Natural killer cell (primary cell): ENCODE measurements at regions not wholly inside any gene's neighbourhood (a gene's known extent, or its start where the extent isn't known, plus 50 kb on each side); places are given as distances from the start of the nearest gene placed in this dataset.

Experiments
- ATAC-seq, 3 donors: fragments of 150-1000 bp in 2 of 3; fragments of 200-7000 bp in 1 of 3; cut with Tn5 transposase; 1 replicate in 1 of 3; 2 replicates in 2 of 3; pipeline ENCODE4 v1.10.0; 2021; ENCODE audit warnings: mild to moderate bottlenecking in 2 of 3, moderate library complexity in 2 of 3
- DNase-seq, 2 donors: peaks; one replicate each; pipeline versions ENCODE4 v3.0.0 to v3.0.0-alpha.2; 2013 to 2021; ENCODE audit warnings: mixed read lengths in 1 of 2
- H3K27ac ChIP-seq: one replicate; pipeline ENCODE4 v1.5.1; 2013; ENCODE audit warnings: mild to moderate bottlenecking, low read length
- H3K27me3 ChIP-seq: one replicate; pipeline ENCODE4 v1.6.1; 2013; ENCODE audit warnings: low read length; ENCODE audit not compliant: control insufficient read depth, insufficient read depth
- H3K36me3 ChIP-seq: one replicate; pipeline ENCODE4 v1.6.1; 2013; ENCODE audit warnings: low read length; ENCODE audit not compliant: control insufficient read depth, insufficient read depth
- H3K4me1 ChIP-seq: one replicate; pipeline ENCODE4 v1.6.1; 2013; ENCODE audit warnings: low read length; ENCODE audit not compliant: control insufficient read depth, insufficient read depth
- H3K4me3 ChIP-seq: one replicate; pipeline ENCODE4 v1.5.1; 2013; ENCODE audit warnings: low read length
- H3K9me3 ChIP-seq: one replicate; pipeline ENCODE4 v1.6.1; 2013; ENCODE audit warnings: low read length; ENCODE audit not compliant: control insufficient read depth, insufficient read depth
- H3K27ac Mint-ChIP-seq, 2 donors: one replicate each; pipeline ENCODE4 v1.8.0; 2022; ENCODE audit warnings: mild to moderate bottlenecking in 2 of 2, mixed read lengths in 2 of 2, moderate library complexity in 1 of 2
- H3K27me3 Mint-ChIP-seq, 2 donors: one replicate each; pipeline ENCODE4 v1.8.0; 2022; ENCODE audit warnings: low read depth in 2 of 2, mixed read lengths in 2 of 2
- H3K36me3 Mint-ChIP-seq: one replicate; pipeline ENCODE4 v1.8.0; 2022; ENCODE audit warnings: mixed read lengths
- H3K4me1 Mint-ChIP-seq, 2 donors: one replicate each; pipeline ENCODE4 v1.8.0; 2022; ENCODE audit warnings: mixed read lengths in 2 of 2
- H3K4me3 Mint-ChIP-seq: one replicate; pipeline ENCODE4 v1.8.0; 2022; ENCODE audit warnings: mild to moderate bottlenecking, moderate library complexity, mixed read lengths
- H3K9me3 Mint-ChIP-seq, 2 donors: one replicate each; pipeline ENCODE4 v1.8.0; 2022; ENCODE audit warnings: mixed read lengths in 2 of 2
- WGBS: methylation state at CpG from one replicate; pipeline ENCODE4 v1.1.7; 2013; ENCODE audit warnings: missing lambda C conversion rate; ENCODE audit not compliant: insufficient coverage; 5-methylcytosine and 5-hydroxymethylcytosine counted together
- intact Hi-C: fragments of 100-400 bp; cut with micrococcal nuclease; formaldehyde crosslinking; loops from one replicate; pipeline ENCODE4 v1.14.2; 2022
- TF ChIP-seq, protein P1 (sequence below): fragments of 200-600 bp; IDR thresholded peaks from one replicate; pipeline ENCODE4 v1.8.0; 2022; ENCODE audit warnings: antibody characterized with exemption

DNA sequence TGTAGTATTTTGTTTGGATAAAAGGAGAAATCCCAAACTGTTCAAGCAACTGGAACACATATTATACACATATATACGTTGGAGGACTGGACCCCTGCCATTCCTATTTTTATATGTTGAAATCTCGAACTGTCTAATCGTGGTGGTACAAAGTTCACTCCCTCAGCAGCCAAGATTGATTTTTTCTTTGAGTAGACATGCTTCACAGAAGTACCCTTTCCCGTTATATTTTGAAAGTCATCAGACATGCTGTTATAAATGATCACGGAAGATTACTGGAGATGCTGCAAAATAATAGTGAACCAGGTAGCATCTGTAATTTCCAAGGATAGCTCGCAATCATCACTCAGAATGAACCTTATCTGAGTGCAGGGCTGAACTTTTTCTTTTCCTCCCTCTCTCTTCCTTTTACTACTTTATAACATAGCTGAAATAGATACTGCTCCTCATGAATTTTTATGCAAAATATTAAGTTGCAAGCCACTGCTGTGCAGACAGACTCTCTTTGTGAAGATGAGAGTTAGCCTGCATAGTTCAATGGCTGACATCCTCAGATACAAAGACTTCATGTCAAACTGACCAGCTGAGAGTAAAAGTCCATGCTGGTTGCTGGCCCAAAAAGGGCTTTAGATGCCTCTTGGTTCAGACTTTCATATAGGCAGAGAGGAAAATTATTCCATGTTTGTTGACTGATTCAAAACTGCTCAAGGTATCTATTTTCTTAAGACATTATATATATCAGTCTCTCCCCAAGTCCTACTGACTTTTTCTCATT, 451.9 kb downstream of the TMEM38B start:
- Histone ChIP-seq H3K9me3 (no peaks in the 10 kb centered on the region), H3K27me3 (no peaks in the 10 kb centered on the region), H3K4me1 (no peaks in the 10 kb centered on the region), H3K27ac (no peak overlapping the region), H3K4me3 (no peak overlapping the region), H3K36me3 (no peaks in the 10 kb centered on the region)
- peaks cover 16 to 18% of the 10 kb centered on the region in 2 donors for H3K4me1 Mint-ChIP-seq
- no peak for DNase-seq
- TF ChIP-seq, protein P1, sequence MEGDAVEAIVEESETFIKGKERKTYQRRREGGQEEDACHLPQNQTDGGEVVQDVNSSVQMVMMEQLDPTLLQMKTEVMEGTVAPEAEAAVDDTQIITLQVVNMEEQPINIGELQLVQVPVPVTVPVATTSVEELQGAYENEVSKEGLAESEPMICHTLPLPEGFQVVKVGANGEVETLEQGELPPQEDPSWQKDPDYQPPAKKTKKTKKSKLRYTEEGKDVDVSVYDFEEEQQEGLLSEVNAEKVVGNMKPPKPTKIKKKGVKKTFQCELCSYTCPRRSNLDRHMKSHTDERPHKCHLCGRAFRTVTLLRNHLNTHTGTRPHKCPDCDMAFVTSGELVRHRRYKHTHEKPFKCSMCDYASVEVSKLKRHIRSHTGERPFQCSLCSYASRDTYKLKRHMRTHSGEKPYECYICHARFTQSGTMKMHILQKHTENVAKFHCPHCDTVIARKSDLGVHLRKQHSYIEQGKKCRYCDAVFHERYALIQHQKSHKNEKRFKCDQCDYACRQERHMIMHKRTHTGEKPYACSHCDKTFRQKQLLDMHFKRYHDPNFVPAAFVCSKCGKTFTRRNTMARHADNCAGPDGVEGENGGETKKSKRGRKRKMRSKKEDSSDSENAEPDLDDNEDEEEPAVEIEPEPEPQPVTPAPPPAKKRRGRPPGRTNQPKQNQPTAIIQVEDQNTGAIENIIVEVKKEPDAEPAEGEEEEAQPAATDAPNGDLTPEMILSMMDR = no peak
- intact Hi-C loops = no loop called here
- H3K36me3 Mint-ChIP-seq = no peaks in the 10 kb centered on the region
- WGBS = 96% methylated on average over 6 of the region's 6 CpGs
- no peaks in the 10 kb centered on the region for H3K9me3 Mint-ChIP-seq
- H3K27ac Mint-ChIP-seq = no peak overlapping the region
- H3K27me3 Mint-ChIP-seq = peaks cover 0 to 6% of the 10 kb centered on the region in 2 donors
- ATAC-seq = no peak
- no peak overlapping the region for H3K4me3 Mint-ChIP-seq

DNA sequence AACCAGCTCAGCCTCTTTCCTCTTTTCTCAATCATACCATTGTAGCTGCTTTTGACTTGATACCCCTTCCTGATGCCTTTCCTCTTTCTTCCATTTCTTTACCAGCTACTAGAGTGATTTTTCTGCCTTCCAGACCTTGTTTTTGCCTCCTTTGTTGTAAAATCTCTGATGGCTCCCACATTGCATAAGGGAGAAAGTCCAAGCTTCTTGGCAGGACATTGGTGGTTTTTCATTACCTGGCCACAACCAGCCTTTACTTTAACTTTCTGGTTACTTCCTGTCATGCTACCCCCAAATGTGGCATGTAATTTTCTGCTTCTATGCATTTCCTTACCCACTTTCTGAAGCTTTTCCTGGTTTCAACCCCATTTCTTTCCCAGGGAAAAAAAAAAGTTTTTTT, 452.5 kb downstream of the TMEM38B start:
- H3K27me3 ChIP-seq = no peaks in the 10 kb centered on the region
- no peak overlapping the region for H3K4me3 Mint-ChIP-seq
- no peaks in the 10 kb centered on the region for H3K4me1 ChIP-seq
- no peaks in the 10 kb centered on the region for H3K9me3 Mint-ChIP-seq
- peaks cover 16 to 24% of the 10 kb centered on the region in 2 donors for H3K4me1 Mint-ChIP-seq
- H3K36me3 ChIP-seq = no peaks in the 10 kb centered on the region
- intact Hi-C loops = no loop called here
- peaks cover 0 to 4% of the 10 kb centered on the region in 2 donors for H3K27me3 Mint-ChIP-seq
- no peaks in the 10 kb centered on the region for H3K36me3 Mint-ChIP-seq
- no peak overlapping the region for H3K4me3 ChIP-seq
- DNase-seq = no peak
- H3K27ac Mint-ChIP-seq = no peak overlapping the region
- no peak for ATAC-seq
- H3K27ac ChIP-seq = no peak overlapping the region
- H3K9me3 ChIP-seq = no peaks in the 10 kb centered on the region
- TF ChIP-seq, protein P1 = no peak

DNA sequence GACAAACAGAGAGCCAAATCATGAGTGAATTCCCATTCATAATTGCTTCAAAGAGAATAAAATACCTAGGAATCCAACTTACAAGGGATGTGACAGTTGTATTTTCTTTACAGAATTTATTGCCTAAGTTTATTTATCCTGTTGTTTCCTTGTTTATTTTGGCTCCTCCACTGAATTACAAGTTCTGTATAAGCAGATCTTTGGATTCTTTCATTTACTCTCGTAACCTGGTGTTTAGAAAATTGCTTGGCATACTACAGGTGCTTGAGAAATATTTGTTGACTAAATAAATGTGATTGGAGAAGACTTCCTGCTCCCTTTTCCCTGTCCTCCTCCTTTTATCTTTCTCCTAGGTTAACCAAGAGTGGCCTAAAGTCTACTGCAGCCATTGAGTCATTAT, 455.6 kb downstream of the TMEM38B start:
- no peaks in the 10 kb centered on the region for H3K36me3 ChIP-seq
- no peak for ATAC-seq
- no peaks in the 10 kb centered on the region for H3K4me1 ChIP-seq
- H3K27me3 Mint-ChIP-seq = no peaks in the 10 kb centered on the region
- no peak overlapping the region for H3K4me3 ChIP-seq
- DNase-seq = no peak
- intact Hi-C loops = no loop called here
- TF ChIP-seq, protein P1 = no peak
- H3K27me3 ChIP-seq = no peaks in the 10 kb centered on the region
- no peaks in the 10 kb centered on the region for H3K36me3 Mint-ChIP-seq
- WGBS = no CpG with 5 or more reads among the region's 1 CpG
- H3K9me3 Mint-ChIP-seq = no peaks in the 10 kb centered on the region
- no peaks in the 10 kb centered on the region for H3K9me3 ChIP-seq
- H3K4me1 Mint-ChIP-seq = peaks cover 9 to 17% of the 10 kb centered on the region in 2 donors
- H3K27ac ChIP-seq = no peak overlapping the region
- no peak overlapping the region for H3K4me3 Mint-ChIP-seq
- H3K27ac Mint-ChIP-seq = no peak overlapping the region

DNA sequence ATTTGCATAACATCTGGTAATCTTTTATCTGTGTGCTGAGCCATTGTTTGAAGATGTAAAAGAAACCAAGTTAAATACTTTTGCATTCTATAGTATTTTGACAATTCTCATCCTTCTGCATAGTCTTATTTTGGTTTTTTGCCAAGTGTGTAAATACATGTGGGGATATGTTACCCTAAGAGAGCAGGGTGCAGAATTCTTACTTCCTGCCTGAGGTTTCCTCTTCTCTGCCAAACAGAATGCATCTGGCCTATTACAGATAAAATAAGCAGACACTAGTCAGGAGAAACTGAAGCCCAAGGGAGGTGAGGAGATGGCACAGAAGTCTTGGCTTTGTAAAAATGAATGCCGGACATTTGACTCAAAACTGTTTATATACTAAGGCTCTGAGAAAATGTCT, 462.1 kb downstream of the TMEM38B start:
- H3K27me3 Mint-ChIP-seq = no peaks in the 10 kb centered on the region
- Histone ChIP-seq H3K4me3 (no peak overlapping the region), H3K27me3 (no peaks in the 10 kb centered on the region), H3K4me1 (no peaks in the 10 kb centered on the region), H3K9me3 (no peaks in the 10 kb centered on the region), H3K36me3 (no peaks in the 10 kb centered on the region), H3K27ac (no peak overlapping the region)
- peak overlapping the region; percentile 21 for H3K4me3 Mint-ChIP-seq
- H3K9me3 Mint-ChIP-seq = peaks cover 0 to 4% of the 10 kb centered on the region in 2 donors
- DNase-seq (no peak), ATAC-seq (peak; percentile 54 to 78 (median 70))
- intact Hi-C loops = no loop called here
- no peaks in the 10 kb centered on the region for H3K36me3 Mint-ChIP-seq
- TF ChIP-seq, protein P1 = no peak
- peaks cover 33 to 36% of the 10 kb centered on the region in 2 donors for H3K4me1 Mint-ChIP-seq
- H3K27ac Mint-ChIP-seq = peak overlapping the region; percentile 10 to 70
- WGBS = 20% methylated on average over 1 of the region's 1 CpG
